Stomach smooth muscle (tissue), 2 donors: ENCODE measurements at regions not wholly inside any gene's neighbourhood (a gene's known extent, or its start where the extent isn't known, plus 50 kb on each side); places are given as distances from the start of the nearest gene placed in this dataset.

Source experiments
- H3K27ac ChIP-seq: one replicate; pipeline ENCODE4 v1.7.0; 2013; ENCODE audit warnings: mild to moderate bottlenecking, low read length, inconsistent platforms
- H3K27me3 ChIP-seq, 2 donors: one replicate each; pipeline ENCODE4 v1.7.0; 2013; ENCODE audit warnings: low read length in 2 of 2; ENCODE audit not compliant: insufficient read depth in 2 of 2, control insufficient read depth in 1 of 2
- H3K36me3 ChIP-seq, 2 donors: one replicate each; pipeline ENCODE4 v1.7.0; 2013; ENCODE audit warnings: low read length in 2 of 2; ENCODE audit not compliant: control insufficient read depth in 2 of 2, insufficient read depth in 2 of 2
- H3K4me1 ChIP-seq: one replicate; pipeline ENCODE4 v1.7.0; 2013; ENCODE audit warnings: low read length; ENCODE audit not compliant: control insufficient read depth, insufficient read depth
- H3K4me3 ChIP-seq, 2 donors: one replicate each; pipeline ENCODE4 v1.7.0; 2013; ENCODE audit warnings: low read length in 2 of 2
- H3K9ac ChIP-seq, 2 donors: one replicate each; pipeline ENCODE4 v1.7.0; 2013; ENCODE audit warnings: low read length in 2 of 2, mild to moderate bottlenecking in 1 of 2
- H3K9me3 ChIP-seq, 2 donors: one replicate each; pipeline ENCODE4 v1.7.0; 2013; ENCODE audit warnings: low read length in 2 of 2; ENCODE audit not compliant: control insufficient read depth in 2 of 2
- donor health status: healthy.
- donor health status: Pancreatic carcinoma.

- no peaks in the 10 kb centered on the region for H3K4me1 ChIP-seq
- H3K27ac ChIP-seq: no peak overlapping the region
- H3K4me3 ChIP-seq: no peak overlapping the region
- no peaks in the 10 kb centered on the region for H3K27me3 ChIP-seq
- no peaks in the 10 kb centered on the region for H3K36me3 ChIP-seq
- no peak overlapping the region for H3K9ac ChIP-seq
- H3K9me3 ChIP-seq: no peaks in the 10 kb centered on the region
Observed at GRCh38 chr9:1598270-1598669, 416.9 kb upstream of the SMARCA2 start.

GRCh38 chr9:1599961-1600360, 415.2 kb upstream of the SMARCA2 start:
- Histone ChIP-seq H3K27ac (no peak overlapping the region), H3K9ac (no peak overlapping the region), H3K9me3 (no peaks in the 10 kb centered on the region), H3K4me3 (no peak overlapping the region), H3K36me3 (no peaks in the 10 kb centered on the region), H3K4me1 (no peaks in the 10 kb centered on the region), H3K27me3 (no peaks in the 10 kb centered on the region)

- Histone ChIP-seq H3K9me3 (no peaks in the 10 kb centered on the region), H3K27ac (no peak overlapping the region), H3K36me3 (no peaks in the 10 kb centered on the region), H3K9ac (no peak overlapping the region), H3K4me1 (no peaks in the 10 kb centered on the region), H3K4me3 (no peak overlapping the region), H3K27me3 (no peaks in the 10 kb centered on the region)
Observed at GRCh38 chr9:1604942-1605560, 410.1 kb upstream of the SMARCA2 start.

- Histone ChIP-seq H3K4me1 (no peaks in the 10 kb centered on the region), H3K4me3 (no peak overlapping the region), H3K9ac (no peak overlapping the region), H3K36me3 (no peaks in the 10 kb centered on the region), H3K27me3 (no peaks in the 10 kb centered on the region), H3K27ac (no peak overlapping the region), H3K9me3 (no peaks in the 10 kb centered on the region)
Observed at GRCh38 chr9:1606253-1606652, 408.9 kb upstream of the SMARCA2 start.

- H3K9me3 ChIP-seq: peaks cover 0 to 6% of the 10 kb centered on the region in 2 donors
- H3K9ac ChIP-seq: no peak overlapping the region
- H3K27ac ChIP-seq: no peak overlapping the region
- no peaks in the 10 kb centered on the region for H3K27me3 ChIP-seq
- no peaks in the 10 kb centered on the region for H3K4me1 ChIP-seq
- no peak overlapping the region for H3K4me3 ChIP-seq
- no peaks in the 10 kb centered on the region for H3K36me3 ChIP-seq
Observed at GRCh38 chr9:1612886-1613285, 402.3 kb upstream of the SMARCA2 start.

- Histone ChIP-seq H3K4me1 (no peaks in the 10 kb centered on the region), H3K27me3 (no peaks in the 10 kb centered on the region), H3K9me3 (peaks cover 0 to 6% of the 10 kb centered on the region in 2 donors)
Observed at GRCh38 chr9:1617419-1617818, 397.7 kb upstream of the SMARCA2 start.

GRCh38 chr9:1619915-1620710, 395.0 kb upstream of the SMARCA2 start:
- Histone ChIP-seq H3K27ac (no peak overlapping the region), H3K27me3 (no peaks in the 10 kb centered on the region), H3K9me3 (peaks cover 0 to 6% of the 10 kb centered on the region in 2 donors), H3K4me3 (no peak overlapping the region), H3K9ac (no peak overlapping the region), H3K4me1 (no peaks in the 10 kb centered on the region), H3K36me3 (no peaks in the 10 kb centered on the region)

More at GRCh38 chr9:1617419-1617818, 397.7 kb upstream of the SMARCA2 start:
- Histone ChIP-seq H3K9ac (no peak overlapping the region), H3K4me3 (no peak overlapping the region), H3K36me3 (no peaks in the 10 kb centered on the region), H3K27ac (no peak overlapping the region)

GRCh38 chr9:1637401-1637800, 377.7 kb upstream of the SMARCA2 start:
- H3K4me1 ChIP-seq: no peaks in the 10 kb centered on the region
- no peak overlapping the region for H3K4me3 ChIP-seq
- H3K27me3 ChIP-seq: no peaks in the 10 kb centered on the region
- H3K36me3 ChIP-seq: no peaks in the 10 kb centered on the region
- H3K9me3 ChIP-seq: no peaks in the 10 kb centered on the region
- no peak overlapping the region for H3K9ac ChIP-seq
- no peak overlapping the region for H3K27ac ChIP-seq

GRCh38 chr9:1639166-1639565, 376.0 kb upstream of the SMARCA2 start:
- Histone ChIP-seq H3K9me3 (no peaks in the 10 kb centered on the region), H3K36me3 (no peaks in the 10 kb centered on the region), H3K4me3 (no peak overlapping the region), H3K9ac (no peak overlapping the region), H3K4me1 (no peaks in the 10 kb centered on the region), H3K27ac (no peak overlapping the region), H3K27me3 (no peaks in the 10 kb centered on the region)

GRCh38 chr9:1647776-1648175, 367.4 kb upstream of the SMARCA2 start:
- no peaks in the 10 kb centered on the region for H3K4me1 ChIP-seq
- no peaks in the 10 kb centered on the region for H3K36me3 ChIP-seq
- H3K9me3 ChIP-seq: no peaks in the 10 kb centered on the region
- H3K9ac ChIP-seq: no peak overlapping the region
- H3K27me3 ChIP-seq: no peaks in the 10 kb centered on the region
- H3K27ac ChIP-seq: no peak overlapping the region
- H3K4me3 ChIP-seq: no peak overlapping the region

- Histone ChIP-seq H3K27ac (no peak overlapping the region), H3K4me1 (no peaks in the 10 kb centered on the region), H3K27me3 (no peaks in the 10 kb centered on the region), H3K9me3 (no peaks in the 10 kb centered on the region), H3K9ac (no peak overlapping the region), H3K4me3 (no peak overlapping the region), H3K36me3 (no peaks in the 10 kb centered on the region)
Observed at GRCh38 chr9:1653282-1653681, 361.9 kb upstream of the SMARCA2 start.
